ENCODE measurements at regions not wholly inside any gene's neighbourhood (a gene's known extent, or its start where the extent isn't known, plus 50 kb on each side); places are given as distances from the start of the nearest gene placed in this dataset.

DNA sequence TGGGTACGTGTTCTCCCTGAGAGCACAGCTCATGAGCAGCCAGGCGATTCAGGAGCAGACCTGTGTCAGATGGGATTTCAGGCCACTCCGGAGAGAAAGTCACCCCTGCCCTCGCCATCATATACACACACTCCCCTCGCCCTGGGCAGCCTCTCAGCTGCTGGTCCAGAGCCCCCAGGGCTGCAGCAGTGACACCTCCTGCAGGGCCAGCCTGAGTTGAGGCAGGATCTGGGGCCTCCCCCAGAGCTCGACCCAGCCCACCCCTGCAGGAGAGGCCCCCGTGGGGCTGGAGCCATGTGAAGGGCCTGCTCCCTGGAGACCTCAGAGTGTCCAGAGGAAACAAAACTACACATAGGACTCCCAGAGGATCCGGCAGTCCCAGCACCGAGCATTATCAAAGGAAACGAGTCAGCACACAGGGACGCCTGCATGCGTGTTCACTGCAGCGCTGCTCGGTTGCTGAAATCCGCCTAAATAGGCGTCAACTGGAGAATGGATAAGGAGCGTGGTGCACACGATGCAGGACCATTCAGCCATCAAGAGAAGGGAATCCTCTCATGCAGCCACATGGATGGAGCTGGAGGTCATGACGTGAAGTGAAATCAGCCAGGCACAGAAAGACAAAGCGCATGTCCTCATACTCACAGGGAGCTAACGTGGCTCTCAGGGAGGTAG is 104.0 kb downstream of the TNFAIP2 start:
- TF ChIP-seq CTCF (IDR thresholded peaks at IDR 0.05), result no peak
- TF ChIP-seq POLR2A (IDR thresholded peaks at IDR 0.05), result no peak
